Fibroblast of lung (primary cell): ENCODE measurements at regions not wholly inside any gene's neighbourhood (a gene's known extent, or its start where the extent isn't known, plus 50 kb on each side); places are given as distances from the start of the nearest gene placed in this dataset.

Source experiments
- DNase-seq, 2 donors: peaks; one replicate each; pipeline versions ENCODE4 v3.0.0 to v3.0.0-alpha.2; 2010; ENCODE audit warnings: low read depth in 2 of 2
- H2AFZ ChIP-seq: 2 replicates; pipeline ENCODE4 v1.5.1; 2012; ENCODE audit warnings: low read length, control low read depth, inconsistent platforms
- H3K27ac ChIP-seq: 2 replicates; pipeline ENCODE4 v1.5.1; 2011; ENCODE audit warnings: low read length, control low read depth; ENCODE audit not compliant: insufficient read depth
- H3K27me3 ChIP-seq: 2 replicates; pipeline ENCODE4 v1.5.1; 2011; ENCODE audit warnings: mild to moderate bottlenecking, low read length; ENCODE audit not compliant: control insufficient read depth, insufficient read depth
- H3K36me3 ChIP-seq: 2 replicates; pipeline ENCODE4 v1.5.1; 2011; ENCODE audit warnings: low read length; ENCODE audit not compliant: control insufficient read depth, insufficient read depth
- H3K4me1 ChIP-seq: 2 replicates; pipeline ENCODE4 v1.5.1; 2011; ENCODE audit warnings: low read length; ENCODE audit not compliant: control insufficient read depth, insufficient read depth; ENCODE audit errors: extremely low read depth
- H3K4me2 ChIP-seq: 2 replicates; pipeline ENCODE4 v1.5.1; 2011; ENCODE audit warnings: low read length, control low read depth; ENCODE audit not compliant: insufficient read depth; ENCODE audit errors: extremely low read depth
- H3K4me3 ChIP-seq, 4 experiments: fragments of 200-600 bp in 1 of 4; sonication (generic) in 1 of 4; replicated peaks in 1 of 4; 2 replicates each; pipeline ENCODE4 v1.5.1; 2011 to 2016; ENCODE audit warnings: low read length in 4 of 4, low read depth in 3 of 4, mild to moderate bottlenecking in 3 of 4, control low read depth in 2 of 4, inconsistent platforms in 1 of 4, mixed read lengths in 1 of 4; ENCODE audit not compliant: insufficient read depth in 1 of 4; ENCODE audit errors: control extremely low read depth in 1 of 4
- H3K79me2 ChIP-seq: 2 replicates; pipeline ENCODE4 v1.5.1; 2012; ENCODE audit warnings: mild to moderate bottlenecking, low read length, inconsistent platforms; ENCODE audit not compliant: control insufficient read depth, insufficient read depth
- H3K9ac ChIP-seq: 2 replicates; pipeline ENCODE4 v1.5.1; 2011; ENCODE audit warnings: mild to moderate bottlenecking, low read length, control low read depth; ENCODE audit not compliant: insufficient read depth
- H3K9me3 ChIP-seq: 2 replicates; pipeline ENCODE4 v1.5.1; 2012; ENCODE audit warnings: low read depth, low read length; ENCODE audit not compliant: control insufficient read depth, insufficient read depth
- H4K20me1 ChIP-seq: 2 replicates; pipeline ENCODE4 v1.5.1; 2011; ENCODE audit warnings: low read length; ENCODE audit not compliant: control insufficient read depth, insufficient read depth; ENCODE audit errors: extremely low read depth
- EZH2 ChIP-seq: IDR thresholded peaks from 2 replicates; pipeline ENCODE4 v1.5.1; 2012; ENCODE audit warnings: low read length, control low read depth, mild to moderate bottlenecking; ENCODE audit errors: missing control alignments
- TF ChIP-seq, protein P1 (sequence below), 2 donors: IDR thresholded peaks in 1 of 2; conservative IDR thresholded peaks in 1 of 2; 1 replicate in 1 of 2; 2 replicates in 1 of 2; pipeline ENCODE4 v1.5.1; 2011 to 2012; ENCODE audit warnings: low read length in 2 of 2, control low read depth in 1 of 2, inconsistent platforms in 1 of 2, low read depth in 1 of 2, mild to moderate bottlenecking in 1 of 2

- no peak for DNase-seq
- H3K9ac ChIP-seq: no peak overlapping the region
- no peaks in the 10 kb centered on the region for H3K79me2 ChIP-seq
- H3K36me3 ChIP-seq: no peaks in the 10 kb centered on the region
- H3K4me3 ChIP-seq: no peak overlapping the region
- H3K9me3 ChIP-seq: no peaks in the 10 kb centered on the region
- H4K20me1 ChIP-seq: no peaks in the 10 kb centered on the region
- no peak overlapping the region for H3K4me2 ChIP-seq
- no peaks in the 10 kb centered on the region for H3K4me1 ChIP-seq
- no peak overlapping the region for H2AFZ ChIP-seq
- H3K27ac ChIP-seq: no peak overlapping the region
- H3K27me3 ChIP-seq: no peaks in the 10 kb centered on the region
- TF ChIP-seq EZH2: no peak
- TF ChIP-seq, protein P1, sequence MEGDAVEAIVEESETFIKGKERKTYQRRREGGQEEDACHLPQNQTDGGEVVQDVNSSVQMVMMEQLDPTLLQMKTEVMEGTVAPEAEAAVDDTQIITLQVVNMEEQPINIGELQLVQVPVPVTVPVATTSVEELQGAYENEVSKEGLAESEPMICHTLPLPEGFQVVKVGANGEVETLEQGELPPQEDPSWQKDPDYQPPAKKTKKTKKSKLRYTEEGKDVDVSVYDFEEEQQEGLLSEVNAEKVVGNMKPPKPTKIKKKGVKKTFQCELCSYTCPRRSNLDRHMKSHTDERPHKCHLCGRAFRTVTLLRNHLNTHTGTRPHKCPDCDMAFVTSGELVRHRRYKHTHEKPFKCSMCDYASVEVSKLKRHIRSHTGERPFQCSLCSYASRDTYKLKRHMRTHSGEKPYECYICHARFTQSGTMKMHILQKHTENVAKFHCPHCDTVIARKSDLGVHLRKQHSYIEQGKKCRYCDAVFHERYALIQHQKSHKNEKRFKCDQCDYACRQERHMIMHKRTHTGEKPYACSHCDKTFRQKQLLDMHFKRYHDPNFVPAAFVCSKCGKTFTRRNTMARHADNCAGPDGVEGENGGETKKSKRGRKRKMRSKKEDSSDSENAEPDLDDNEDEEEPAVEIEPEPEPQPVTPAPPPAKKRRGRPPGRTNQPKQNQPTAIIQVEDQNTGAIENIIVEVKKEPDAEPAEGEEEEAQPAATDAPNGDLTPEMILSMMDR (conservative IDR thresholded peaks at IDR 0.05 in 1 of 2, IDR thresholded peaks at IDR 0.05 in 1 of 2; ENCODE audit: low read depth in 1 of 2, low read length in 2 of 2): no peak
These were observed 280.3 kb upstream of the ZSWIM2 start for GRCh38 chr2:187129306-187129705.

DNA sequence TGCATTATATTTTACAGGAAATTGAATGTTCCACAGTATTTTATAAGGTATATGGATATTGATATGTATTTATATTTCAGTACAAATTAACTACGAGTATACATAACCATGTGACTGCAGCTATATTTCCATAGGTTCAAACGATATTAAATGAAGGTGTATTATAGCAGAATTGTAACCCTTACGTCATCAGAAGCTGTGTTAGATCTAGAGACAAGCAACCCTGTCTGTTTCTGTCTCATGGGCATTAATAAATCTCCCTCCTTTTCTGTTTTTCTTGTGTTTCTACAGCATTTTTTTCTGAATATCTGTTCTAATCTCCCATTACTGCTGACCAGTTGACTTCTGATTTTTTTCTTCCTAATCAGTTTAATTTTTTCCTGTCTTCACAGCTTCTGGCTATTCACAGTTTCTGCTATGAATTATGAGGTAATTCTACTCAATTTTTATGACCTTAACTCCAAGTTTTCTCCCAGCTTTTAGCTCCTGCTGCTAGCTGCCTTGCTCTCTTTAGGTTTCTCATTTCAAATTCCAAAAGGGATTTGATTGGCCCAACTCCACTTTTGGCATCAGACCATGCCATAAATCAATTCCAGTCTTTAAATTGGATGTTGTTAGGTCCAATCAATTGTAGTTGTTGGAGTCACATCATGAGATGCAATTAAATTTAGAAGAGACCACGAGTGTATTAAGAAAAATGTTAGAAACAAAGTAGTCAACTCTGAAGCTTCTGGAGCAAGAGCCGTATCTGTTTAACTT, 277.5 kb upstream of the ZSWIM2 start:
- TF ChIP-seq, protein P1 (conservative IDR thresholded peaks at IDR 0.05 in 1 of 2, IDR thresholded peaks at IDR 0.05 in 1 of 2; ENCODE audit: low read depth in 1 of 2, low read length in 2 of 2): no peak
- no peak for TF ChIP-seq EZH2
- no peaks in the 10 kb centered on the region for H3K27me3 ChIP-seq

GRCh38 chr2:187125318-187125717, 276.3 kb upstream of the ZSWIM2 start:
- Histone ChIP-seq H2AFZ (no peak overlapping the region), H3K27ac (no peak overlapping the region), H3K36me3 (no peaks in the 10 kb centered on the region), H3K27me3 (no peaks in the 10 kb centered on the region), H3K4me1 (no peaks in the 10 kb centered on the region), H3K9me3 (no peaks in the 10 kb centered on the region), H3K4me3 (no peak overlapping the region), H3K4me2 (no peak overlapping the region), H4K20me1 (no peaks in the 10 kb centered on the region), H3K9ac (no peak overlapping the region), H3K79me2 (no peaks in the 10 kb centered on the region)
- TF ChIP-seq, protein P1 (conservative IDR thresholded peaks at IDR 0.05 in 1 of 2, IDR thresholded peaks at IDR 0.05 in 1 of 2; ENCODE audit: low read depth in 1 of 2, low read length in 2 of 2): no peak
- no peak for TF ChIP-seq EZH2
- no peak for DNase-seq

More for the DNA sequence above, 277.5 kb upstream of the ZSWIM2 start:
- Histone ChIP-seq H3K4me3 (no peak overlapping the region), H3K9me3 (no peaks in the 10 kb centered on the region), H3K9ac (no peak overlapping the region), H3K79me2 (no peaks in the 10 kb centered on the region), H4K20me1 (no peaks in the 10 kb centered on the region), H3K4me2 (no peak overlapping the region), H2AFZ (no peak overlapping the region), H3K27ac (no peak overlapping the region), H3K4me1 (no peaks in the 10 kb centered on the region), H3K36me3 (no peaks in the 10 kb centered on the region)
- no peak for DNase-seq
